GM18508 (cell line): ENCODE measurements at regions not wholly inside any gene's neighbourhood (a gene's known extent, or its start where the extent isn't known, plus 50 kb on each side); places are given as distances from the start of the nearest gene placed in this dataset.

Source experiments
- ATAC-seq: cut with Tn5 transposase; IDR thresholded peaks from one replicate; pipeline ENCODE4 v1.9.1; 2021; ENCODE audit warnings: moderate number of reproducible peaks; ENCODE audit not compliant: insufficient read depth, unreplicated experiment

GRCh38 chr7:94338921-94339371 is 55.7 kb upstream of the COL1A2 start:
- no peak for ATAC-seq

- no peak for ATAC-seq
Measured at GRCh38 chr7:94344826-94345225, 49.9 kb upstream of the COL1A2 start.
